ENCODE measurements at regions not wholly inside any gene's neighbourhood (a gene's known extent, or its start where the extent isn't known, plus 50 kb on each side); places are given as distances from the start of the nearest gene placed in this dataset.

GRCh38 chrX:42237956-42238355, 314.6 kb upstream of the CASK start:
- TF ChIP-seq RXRA (IDR thresholded peaks at IDR 0.05) = no peak
- TF ChIP-seq CTCF (IDR thresholded peaks at IDR 0.05; ENCODE audit: low read depth, low read length, missing input control) = no peak
- no peak for TF ChIP-seq YY1 (IDR thresholded peaks at IDR 0.05)
- TF ChIP-seq TAF1 (conservative IDR thresholded peaks at IDR 0.05) = no peak
- no peak for TF ChIP-seq JUND (IDR thresholded peaks at IDR 0.05)
- TF ChIP-seq REST (IDR thresholded peaks at IDR 0.05) = no peak
- TF ChIP-seq ZBTB33 (IDR thresholded peaks at IDR 0.05) = no peak
